A549 (cell line): ENCODE measurements at regions not wholly inside any gene's neighbourhood (a gene's known extent, or its start where the extent isn't known, plus 50 kb on each side); places are given as distances from the start of the nearest gene placed in this dataset.

Source experiments
- CBX2 ChIP-seq: fragments of 200-600 bp; sonication (generic); IDR thresholded peaks from 2 replicates; pipeline ENCODE4 v1.6.1; 2016; ENCODE audit warnings: low read depth, mild to moderate bottlenecking, borderline replicate concordance
- CTCF ChIP-seq: fragments of >200 bp; sonication (Bioruptor Twin); formaldehyde crosslinking; IDR thresholded peaks from 3 replicates; pipeline ENCODE4 v1.5.1; 2016
- MAX ChIP-seq: IDR thresholded peaks from 2 replicates; pipeline ENCODE4 v1.6.1; 2012
- POLR2A ChIP-seq: IDR thresholded peaks from 2 replicates; pipeline ENCODE4 v1.6.1; 2012; ENCODE audit warnings: mild to moderate bottlenecking, low read length
- REST ChIP-seq: fragments of 200-600 bp; sonication (generic); IDR thresholded peaks from 2 replicates; pipeline ENCODE4 v1.6.1; 2016; ENCODE audit warnings: antibody characterized with exemption, mild to moderate bottlenecking, moderate library complexity
- SREBF2 ChIP-seq: fragments of 450-650 bp; IDR thresholded peaks from 2 replicates; pipeline ENCODE4 v1.6.1; 2014; ENCODE audit warnings: mild to moderate bottlenecking, moderate library complexity

- TF ChIP-seq CBX2 (no peak), SREBF2 (no peak), REST (no peak), POLR2A (no peak), CTCF (no peak), MAX (no peak)
Observed at GRCh38 chr3:13262493-13263211, 157.5 kb downstream of the NUP210 start.
